ENCODE measurements at regions not wholly inside any gene's neighbourhood (a gene's known extent, or its start where the extent isn't known, plus 50 kb on each side); places are given as distances from the start of the nearest gene placed in this dataset.

DNA sequence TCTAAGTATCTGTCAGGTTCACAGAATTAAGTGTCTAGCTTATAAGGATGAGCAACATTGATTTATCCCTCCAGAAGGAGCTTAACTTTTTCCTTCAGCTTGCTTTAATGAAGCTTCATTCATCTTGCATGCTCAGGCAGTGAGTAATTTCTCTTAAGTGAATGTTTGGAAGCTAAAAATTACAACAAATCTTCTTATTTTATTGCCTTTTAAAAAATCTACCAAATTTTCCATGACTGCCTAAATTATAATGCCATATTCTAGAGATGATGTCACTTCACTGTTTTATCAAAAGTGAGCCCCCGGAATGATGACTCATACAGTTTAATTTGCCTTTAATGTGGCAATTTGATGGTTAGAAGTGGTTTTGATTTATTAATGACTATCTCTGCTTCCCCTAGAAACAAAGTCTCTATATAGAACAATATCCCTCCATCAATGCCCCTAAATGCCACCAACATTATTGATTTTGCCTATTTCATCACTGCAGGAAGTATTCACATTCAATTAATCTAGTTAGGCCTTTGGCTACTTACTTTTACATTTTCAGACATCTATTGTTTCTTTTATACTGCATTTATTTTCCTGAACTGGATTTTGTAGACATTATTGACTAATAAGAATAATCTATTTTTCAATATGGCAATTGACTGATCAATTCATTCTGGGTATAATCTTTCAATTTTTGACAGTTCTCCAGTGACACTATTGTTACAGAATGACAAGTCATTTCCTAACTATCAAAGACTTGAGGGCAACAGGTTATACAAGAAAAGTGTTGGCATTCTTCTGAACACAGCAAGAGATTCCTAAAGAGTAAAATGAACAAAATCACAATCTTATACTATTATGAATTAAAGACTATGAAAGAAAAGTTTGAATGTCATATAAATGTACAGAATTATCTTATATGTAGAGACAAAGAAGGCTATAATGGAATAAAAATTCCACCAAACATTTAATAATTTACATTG, 139.3 kb upstream of the ODAD2 start:
- Histone ChIP-seq H3K4me3 (no peak overlapping the region), H3K27me3 (no peaks in the 10 kb centered on the region), H3K27ac (replicated peaks in 1 of 4) (no peak overlapping the region), H3K4me1 (peaks cover 0 to 9% (median 8%) of the 10 kb centered on the region in 4 donors), H3K9me3 (peaks cover 0 to 18% (median 7%) of the 10 kb centered on the region in 4 donors), H3K36me3 (no peaks in the 10 kb centered on the region)
- no peak for TF ChIP-seq POLR2AphosphoS5 (IDR thresholded peaks at IDR 0.05)
- TF ChIP-seq, protein P1, sequence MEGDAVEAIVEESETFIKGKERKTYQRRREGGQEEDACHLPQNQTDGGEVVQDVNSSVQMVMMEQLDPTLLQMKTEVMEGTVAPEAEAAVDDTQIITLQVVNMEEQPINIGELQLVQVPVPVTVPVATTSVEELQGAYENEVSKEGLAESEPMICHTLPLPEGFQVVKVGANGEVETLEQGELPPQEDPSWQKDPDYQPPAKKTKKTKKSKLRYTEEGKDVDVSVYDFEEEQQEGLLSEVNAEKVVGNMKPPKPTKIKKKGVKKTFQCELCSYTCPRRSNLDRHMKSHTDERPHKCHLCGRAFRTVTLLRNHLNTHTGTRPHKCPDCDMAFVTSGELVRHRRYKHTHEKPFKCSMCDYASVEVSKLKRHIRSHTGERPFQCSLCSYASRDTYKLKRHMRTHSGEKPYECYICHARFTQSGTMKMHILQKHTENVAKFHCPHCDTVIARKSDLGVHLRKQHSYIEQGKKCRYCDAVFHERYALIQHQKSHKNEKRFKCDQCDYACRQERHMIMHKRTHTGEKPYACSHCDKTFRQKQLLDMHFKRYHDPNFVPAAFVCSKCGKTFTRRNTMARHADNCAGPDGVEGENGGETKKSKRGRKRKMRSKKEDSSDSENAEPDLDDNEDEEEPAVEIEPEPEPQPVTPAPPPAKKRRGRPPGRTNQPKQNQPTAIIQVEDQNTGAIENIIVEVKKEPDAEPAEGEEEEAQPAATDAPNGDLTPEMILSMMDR (IDR thresholded peaks at IDR 0.05), result no peak
- no peak for TF ChIP-seq EP300 (IDR thresholded peaks at IDR 0.05)
- no peak for TF ChIP-seq POLR2A (IDR thresholded peaks at IDR 0.05; ENCODE audit: low read depth)
- 41% methylated on average over 1 of the region's 1 CpG for WGBS
- intact Hi-C loops (cut with DNase I), result no loop called here
- no peak for DNase-seq (ENCODE audit: extremely low spot score)

GRCh38 chr10:28135258-28135657, 136.4 kb upstream of the ODAD2 start:
- Histone ChIP-seq H3K9me3 (peaks cover 0 to 22% (median 7%) of the 10 kb centered on the region in 4 donors), H3K27ac (replicated peaks in 1 of 4) (no peak overlapping the region), H3K36me3 (no peaks in the 10 kb centered on the region), H3K27me3 (no peaks in the 10 kb centered on the region), H3K4me3 (no peak overlapping the region), H3K4me1 (peaks cover 0 to 3% (median 3%) of the 10 kb centered on the region in 4 donors)
- TF ChIP-seq POLR2A (IDR thresholded peaks at IDR 0.05; ENCODE audit: low read depth) (no peak), POLR2AphosphoS5 (IDR thresholded peaks at IDR 0.05) (no peak), EP300 (IDR thresholded peaks at IDR 0.05) (no peak)
- TF ChIP-seq, protein P1 (IDR thresholded peaks at IDR 0.05), result no peak
- no peak for DNase-seq (ENCODE audit: extremely low spot score)
- intact Hi-C loops (cut with DNase I), result no loop called here

DNA sequence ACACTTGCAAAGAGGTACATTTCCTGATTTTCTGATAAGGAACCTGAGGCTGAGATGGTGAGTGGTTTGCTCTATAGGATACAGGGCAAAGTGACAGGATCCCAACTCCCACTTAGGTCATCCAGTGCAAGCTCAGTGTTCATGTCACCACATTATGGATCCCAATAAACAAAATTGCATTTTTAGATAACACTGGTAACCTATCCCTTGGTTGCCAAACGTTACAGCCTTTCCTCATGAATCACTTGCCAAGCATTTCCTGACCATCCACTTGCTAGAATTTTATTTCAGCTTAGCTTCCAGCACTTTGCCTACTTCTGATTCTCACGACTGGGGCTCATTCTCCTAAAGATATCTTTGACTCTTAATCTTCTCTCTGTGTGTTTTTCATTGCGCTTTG, 131.4 kb upstream of the ODAD2 start:
- H3K36me3 ChIP-seq, result peaks cover 0 to 6% (median 0%) of the 10 kb centered on the region in 4 donors
- TF ChIP-seq EP300 (IDR thresholded peaks at IDR 0.05) (no peak), POLR2A (IDR thresholded peaks at IDR 0.05; ENCODE audit: low read depth) (no peak), POLR2AphosphoS5 (IDR thresholded peaks at IDR 0.05) (no peak)
- TF ChIP-seq, protein P1 (IDR thresholded peaks at IDR 0.05), result no peak
- H3K4me1 ChIP-seq, result peaks cover 0 to 10% (median 8%) of the 10 kb centered on the region in 4 donors
- H3K4me3 ChIP-seq, result no peak overlapping the region
- H3K27me3 ChIP-seq, result no peaks in the 10 kb centered on the region
- intact Hi-C loops (cut with DNase I), result no loop called here
- 60% methylated on average over 3 of the region's 3 CpGs for WGBS
- no peak overlapping the region for H3K27ac ChIP-seq (replicated peaks in 1 of 4)
- peaks cover 0 to 7% (median 0%) of the 10 kb centered on the region in 4 donors for H3K9me3 ChIP-seq
- DNase-seq (ENCODE audit: extremely low spot score), result no peak

- H3K27ac ChIP-seq (replicated peaks in 1 of 4), result no peak overlapping the region
- no peak for DNase-seq (ENCODE audit: extremely low spot score)
- peaks cover 0 to 6% (median 0%) of the 10 kb centered on the region in 4 donors for H3K36me3 ChIP-seq
- peaks cover 0 to 21% (median 16%) of the 10 kb centered on the region in 4 donors for H3K4me1 ChIP-seq
- no peak overlapping the region for H3K4me3 ChIP-seq
- no peaks in the 10 kb centered on the region for H3K27me3 ChIP-seq
- H3K9me3 ChIP-seq, result peaks cover 0 to 1% (median 0%) of the 10 kb centered on the region in 4 donors
- WGBS, result 93% methylated on average over 3 of the region's 3 CpGs
- intact Hi-C loops (cut with DNase I), result no loop called here
- TF ChIP-seq EP300 (IDR thresholded peaks at IDR 0.05), result no peak
- TF ChIP-seq POLR2A (IDR thresholded peaks at IDR 0.05; ENCODE audit: low read depth), result no peak
- no peak for TF ChIP-seq POLR2AphosphoS5 (IDR thresholded peaks at IDR 0.05)
- TF ChIP-seq, protein P1 (IDR thresholded peaks at IDR 0.05), result no peak
These were observed 129.0 kb upstream of the ODAD2 start for GRCh38 chr10:28127881-28128280.

All from esophagus muscularis mucosa (tissue), 4 donors.